Trophoblast cell (in vitro differentiated cells and primary cell): ENCODE measurements at regions not wholly inside any gene's neighbourhood (a gene's known extent, or its start where the extent isn't known, plus 50 kb on each side); places are given as distances from the start of the nearest gene placed in this dataset.

Source experiments
- DNase-seq, 2 donors: peaks; one replicate each; pipeline ENCODE4 v3.0.0-alpha.2; 2016
- H2AFZ ChIP-seq: 2 replicates; pipeline ENCODE4 v1.6.1; 2013; ENCODE audit warnings: low read length, moderate library complexity, mild to moderate bottlenecking; ENCODE audit not compliant: insufficient read depth, poor library complexity
- H2AK5ac ChIP-seq: 2 replicates; pipeline ENCODE4 v1.6.1; 2013; ENCODE audit warnings: mild to moderate bottlenecking, low read length
- H2BK120ac ChIP-seq: 2 replicates; pipeline ENCODE4 v1.6.1; 2013; ENCODE audit warnings: low read length, mild to moderate bottlenecking, moderate library complexity; ENCODE audit not compliant: insufficient read depth, poor library complexity
- H2BK12ac ChIP-seq: 2 replicates; pipeline ENCODE4 v1.6.1; 2013; ENCODE audit warnings: mild to moderate bottlenecking, low read length, moderate library complexity
- H2BK5ac ChIP-seq: 2 replicates; pipeline ENCODE4 v1.6.1; 2013; ENCODE audit warnings: low read length, low read depth, moderate library complexity, mild to moderate bottlenecking; ENCODE audit not compliant: poor library complexity
- H3K14ac ChIP-seq: 2 replicates; pipeline ENCODE4 v1.6.1; 2013; ENCODE audit warnings: mild to moderate bottlenecking, low read length
- H3K18ac ChIP-seq: 2 replicates; pipeline ENCODE4 v1.6.1; 2013; ENCODE audit warnings: mild to moderate bottlenecking, low read length
- H3K23ac ChIP-seq: 2 replicates; pipeline ENCODE4 v1.6.1; 2013; ENCODE audit warnings: low read length
- H3K27ac ChIP-seq: 2 replicates; pipeline ENCODE4 v1.5.1; 2013; ENCODE audit warnings: low read depth, mild to moderate bottlenecking, inconsistent platforms, low read length, moderate library complexity
- H3K27me3 ChIP-seq: 2 replicates; pipeline ENCODE4 v1.6.1; 2013; ENCODE audit warnings: inconsistent platforms, mild to moderate bottlenecking, low read length, moderate library complexity; ENCODE audit not compliant: insufficient read depth
- H3K36me3 ChIP-seq, 2 experiments: 1 replicate in 1 of 2; 2 replicates in 1 of 2; pipeline ENCODE4 v1.6.1; 2013; ENCODE audit warnings: low read length in 2 of 2, mild to moderate bottlenecking in 2 of 2, moderate library complexity in 1 of 2; ENCODE audit not compliant: insufficient read depth in 2 of 2, control insufficient read depth in 1 of 2
- H3K4ac ChIP-seq: 2 replicates; pipeline ENCODE4 v1.6.1; 2013; ENCODE audit warnings: low read depth, mild to moderate bottlenecking, low read length, moderate library complexity
- H3K4me1 ChIP-seq, 2 experiments: 1 replicate in 1 of 2; 2 replicates in 1 of 2; pipeline ENCODE4 v1.6.1; 2013; ENCODE audit warnings: low read length in 2 of 2, mild to moderate bottlenecking in 2 of 2, moderate library complexity in 1 of 2; ENCODE audit not compliant: insufficient read depth in 2 of 2, control insufficient read depth in 1 of 2
- H3K4me2 ChIP-seq: 2 replicates; pipeline ENCODE4 v1.6.1; 2013; ENCODE audit warnings: inconsistent platforms, mild to moderate bottlenecking, low read length, moderate library complexity
- H3K4me3 ChIP-seq: 2 replicates; pipeline ENCODE4 v1.5.1; 2013; ENCODE audit warnings: mild to moderate bottlenecking, low read depth, low read length, inconsistent platforms
- H3K79me1 ChIP-seq: one replicate; pipeline ENCODE4 v1.6.1; 2013; ENCODE audit warnings: low read length
- H3K79me2 ChIP-seq: 2 replicates; pipeline ENCODE4 v1.6.1; 2013; ENCODE audit warnings: low read length, mild to moderate bottlenecking; ENCODE audit not compliant: control insufficient read depth, insufficient read depth, poor library complexity
- H3K9ac ChIP-seq: 2 replicates; pipeline ENCODE4 v1.6.1; 2013; ENCODE audit warnings: mild to moderate bottlenecking, low read length
- H3K9me3 ChIP-seq: 2 replicates; pipeline ENCODE4 v1.6.1; 2013; ENCODE audit warnings: low read depth, mild to moderate bottlenecking, control low read depth, inconsistent platforms, low read length; ENCODE audit not compliant: insufficient read depth
- H4K12ac ChIP-seq: 2 replicates; pipeline ENCODE4 v1.6.1; 2013; ENCODE audit warnings: low read depth, mild to moderate bottlenecking, low read length, moderate library complexity
- H4K8ac ChIP-seq: 2 replicates; pipeline ENCODE4 v1.6.1; 2013; ENCODE audit warnings: low read depth, mild to moderate bottlenecking, low read length, moderate library complexity
- H4K91ac ChIP-seq: one replicate; pipeline ENCODE4 v1.6.1; 2013; ENCODE audit warnings: low read depth, mild to moderate bottlenecking, low read length, moderate library complexity
- WGBS: extraction: QIAGEN DNeasy Blood & Tissue Kit; methylation state at CpG from one replicate; pipeline ENCODE4 v1.1.7; 2013; ENCODE audit warnings: missing lambda C conversion rate; ENCODE audit not compliant: insufficient read length, insufficient coverage; ENCODE audit errors: extremely low coverage; 5-methylcytosine and 5-hydroxymethylcytosine counted together

- H3K27me3 ChIP-seq, result no peaks in the 10 kb centered on the region
- no peaks in the 10 kb centered on the region for H3K79me2 ChIP-seq
- no peak overlapping the region for H3K14ac ChIP-seq
- no peak overlapping the region for H4K91ac ChIP-seq
- no peak overlapping the region for H2BK120ac ChIP-seq
- no peak overlapping the region for H4K8ac ChIP-seq
- H3K23ac ChIP-seq, result no peak overlapping the region
- no peak overlapping the region for H3K4ac ChIP-seq
- no CpG with 5 or more reads among the region's 4 CpGs for WGBS
- H3K18ac ChIP-seq, result no peak overlapping the region
- no peaks in the 10 kb centered on the region for H3K4me1 ChIP-seq
- no peak overlapping the region for H3K27ac ChIP-seq
- no peak overlapping the region for H3K9ac ChIP-seq
- no peaks in the 10 kb centered on the region for H3K36me3 ChIP-seq
- H2BK5ac ChIP-seq, result no peak overlapping the region
- H3K79me1 ChIP-seq, result no peaks in the 10 kb centered on the region
- no peak overlapping the region for H3K4me3 ChIP-seq
- H3K9me3 ChIP-seq, result no peaks in the 10 kb centered on the region
- no peak overlapping the region for H2BK12ac ChIP-seq
- H4K12ac ChIP-seq, result no peak overlapping the region
- no peak overlapping the region for H2AK5ac ChIP-seq
- H3K4me2 ChIP-seq, result no peak overlapping the region
- DNase-seq, result no peak
- H2AFZ ChIP-seq, result no peak overlapping the region
These were observed 704.2 kb upstream of the MAP3K7 start for GRCh38 chr6:91291071-91291470.

- no peak overlapping the region for H2BK5ac ChIP-seq
- H3K23ac ChIP-seq, result no peak overlapping the region
- no peak overlapping the region for H2AFZ ChIP-seq
- no peaks in the 10 kb centered on the region for H3K27me3 ChIP-seq
- H3K4me1 ChIP-seq, result no peaks in the 10 kb centered on the region
- H3K4me3 ChIP-seq, result no peak overlapping the region
- H4K8ac ChIP-seq, result no peak overlapping the region
- no peaks in the 10 kb centered on the region for H3K79me1 ChIP-seq
- no peak overlapping the region for H3K27ac ChIP-seq
- no peak overlapping the region for H2BK120ac ChIP-seq
- no CpG with 5 or more reads among the region's 2 CpGs for WGBS
- no peak for DNase-seq
- H3K18ac ChIP-seq, result no peak overlapping the region
- H3K9ac ChIP-seq, result no peak overlapping the region
- H4K12ac ChIP-seq, result no peak overlapping the region
- no peaks in the 10 kb centered on the region for H3K36me3 ChIP-seq
- no peak overlapping the region for H3K14ac ChIP-seq
- H2BK12ac ChIP-seq, result no peak overlapping the region
- H3K79me2 ChIP-seq, result no peaks in the 10 kb centered on the region
- H3K4me2 ChIP-seq, result no peak overlapping the region
- no peaks in the 10 kb centered on the region for H3K9me3 ChIP-seq
- no peak overlapping the region for H4K91ac ChIP-seq
- H3K4ac ChIP-seq, result no peak overlapping the region
- no peak overlapping the region for H2AK5ac ChIP-seq
These were observed 701.9 kb upstream of the MAP3K7 start for GRCh38 chr6:91288741-91289140.

GRCh38 chr6:91281901-91282300 lies 695.0 kb upstream of the MAP3K7 start:
- Histone ChIP-seq H2BK5ac (no peak overlapping the region), H4K8ac (no peak overlapping the region), H3K4me3 (no peak overlapping the region), H3K9me3 (no peaks in the 10 kb centered on the region), H2AFZ (no peak overlapping the region), H3K18ac (no peak overlapping the region), H3K27me3 (no peaks in the 10 kb centered on the region), H3K36me3 (no peaks in the 10 kb centered on the region), H3K23ac (no peak overlapping the region), H3K27ac (no peak overlapping the region), H2AK5ac (no peak overlapping the region), H3K4me2 (no peak overlapping the region), H3K79me2 (no peaks in the 10 kb centered on the region), H3K79me1 (no peaks in the 10 kb centered on the region), H3K9ac (no peak overlapping the region), H3K4ac (no peak overlapping the region), H2BK120ac (no peak overlapping the region), H3K4me1 (no peaks in the 10 kb centered on the region), H3K14ac (no peak overlapping the region), H4K91ac (no peak overlapping the region), H2BK12ac (no peak overlapping the region), H4K12ac (no peak overlapping the region)
- DNase-seq, result no peak

GRCh38 chr6:91280494-91280830 lies 693.6 kb upstream of the MAP3K7 start:
- H4K8ac ChIP-seq, result no peak overlapping the region
- H3K14ac ChIP-seq, result no peak overlapping the region
- H2BK5ac ChIP-seq, result no peak overlapping the region
- H3K4me2 ChIP-seq, result no peak overlapping the region
- no peaks in the 10 kb centered on the region for H3K27me3 ChIP-seq
- H3K79me2 ChIP-seq, result no peaks in the 10 kb centered on the region
- H3K9me3 ChIP-seq, result no peaks in the 10 kb centered on the region
- no peak overlapping the region for H4K12ac ChIP-seq
- H3K27ac ChIP-seq, result no peak overlapping the region
- no peak overlapping the region for H3K18ac ChIP-seq
- no peaks in the 10 kb centered on the region for H3K36me3 ChIP-seq
- H3K23ac ChIP-seq, result no peak overlapping the region
- H3K4ac ChIP-seq, result no peak overlapping the region
- no peak overlapping the region for H2BK12ac ChIP-seq
- DNase-seq, result no peak
- no peak overlapping the region for H4K91ac ChIP-seq
- no peaks in the 10 kb centered on the region for H3K4me1 ChIP-seq
- WGBS, result no CpG with 5 or more reads among the region's 3 CpGs
- H3K9ac ChIP-seq, result no peak overlapping the region
- H3K4me3 ChIP-seq, result no peak overlapping the region
- H2BK120ac ChIP-seq, result no peak overlapping the region
- no peak overlapping the region for H2AK5ac ChIP-seq
- H3K79me1 ChIP-seq, result no peaks in the 10 kb centered on the region
- H2AFZ ChIP-seq, result no peak overlapping the region
